ENCODE measurements at regions not wholly inside any gene's neighbourhood (a gene's known extent, or its start where the extent isn't known, plus 50 kb on each side); places are given as distances from the start of the nearest gene placed in this dataset.

- no peak for DNase-seq (ENCODE audit: low spot score)
- intact Hi-C loops (cut with DNase I) = loop anchor here in 1 of 2 donors (10.0 kb wide), 2 partner anchors 804 to 1064 kb away; no protein-coding TSS in a partner anchor
Measured at GRCh38 chr20:39890697-39891096, 798.3 kb downstream of the MAFB start.

- no peak for DNase-seq (ENCODE audit: low spot score)
- intact Hi-C loops (cut with DNase I) = loop anchor here in 1 of 2 donors (5.0 to 10.0 kb wide), 2 partner anchors 806 to 1069 kb away; no protein-coding TSS in a partner anchor
Measured at GRCh38 chr20:39888310-39888709, 800.7 kb downstream of the MAFB start.

GRCh38 chr20:39886650-39887190 is 802.3 kb downstream of the MAFB start:
- DNase-seq (ENCODE audit: low spot score) = no peak

GRCh38 chr20:39885975-39886649 is 802.9 kb downstream of the MAFB start:
- intact Hi-C loops (cut with DNase I) = loop anchor here in 1 of 2 donors (5.0 to 10.0 kb wide), 2 partner anchors 809 to 1071 kb away; no protein-coding TSS in a partner anchor
- peak; percentile 92 for DNase-seq (ENCODE audit: low spot score)

More at GRCh38 chr20:39886650-39887190, 802.3 kb downstream of the MAFB start:
- intact Hi-C loops (cut with DNase I) = loop anchor here in 1 of 2 donors (5.0 to 10.0 kb wide), 2 partner anchors 808 to 1071 kb away; no protein-coding TSS in a partner anchor

GRCh38 chr20:39882806-39883205 is 806.2 kb downstream of the MAFB start:
- no peak for DNase-seq (ENCODE audit: low spot score)
- intact Hi-C loops (cut with DNase I) = loop anchor here in 1 of 2 donors (10.0 kb wide), 1 partner anchor 812 kb away; no protein-coding TSS in a partner anchor

GRCh38 chr20:39880890-39881289 is 808.1 kb downstream of the MAFB start:
- no peak for DNase-seq (ENCODE audit: low spot score)
- intact Hi-C loops (cut with DNase I) = loop anchor here in 1 of 2 donors (10.0 kb wide), 1 partner anchor 814 kb away; no protein-coding TSS in a partner anchor

- intact Hi-C loops (cut with DNase I) = loop anchor here in 1 of 2 donors (2.0 to 10.0 kb wide), 2 partner anchors 52 to 614 kb away; no protein-coding TSS in a partner anchor
- DNase-seq (ENCODE audit: low spot score) = no peak
Measured at GRCh38 chr20:39879296-39879695, 809.7 kb downstream of the MAFB start.

GRCh38 chr20:39878809-39879208 is 810.2 kb downstream of the MAFB start:
- DNase-seq (ENCODE audit: low spot score) = no peak
- intact Hi-C loops (cut with DNase I) = loop anchor here in 1 of 2 donors (2.0 to 10.0 kb wide), 2 partner anchors 52 to 614 kb away; no protein-coding TSS in a partner anchor

GRCh38 chr20:39878320-39878719 is 810.7 kb downstream of the MAFB start:
- intact Hi-C loops (cut with DNase I) = loop anchor here in 1 of 2 donors (2.0 to 10.0 kb wide), 2 partner anchors 52 to 614 kb away; no protein-coding TSS in a partner anchor
- no peak for DNase-seq (ENCODE audit: low spot score)

GRCh38 chr20:39877788-39878187 is 811.2 kb downstream of the MAFB start:
- no peak for DNase-seq (ENCODE audit: low spot score)
- intact Hi-C loops (cut with DNase I) = loop anchor here in 1 of 2 donors (2.0 to 10.0 kb wide), 2 partner anchors 51 to 613 kb away; no protein-coding TSS in a partner anchor

- intact Hi-C loops (cut with DNase I) = loop anchor here in 1 of 2 donors (10.0 kb wide), 1 partner anchor 612 kb away; no protein-coding TSS in a partner anchor
- no peak for DNase-seq (ENCODE audit: low spot score)
Measured at GRCh38 chr20:39876976-39877635, 811.9 kb downstream of the MAFB start.

GRCh38 chr20:39875492-39876110 is 813.4 kb downstream of the MAFB start:
- no peak for DNase-seq (ENCODE audit: low spot score)
- intact Hi-C loops (cut with DNase I) = loop anchor here in 1 of 2 donors (10.0 kb wide), 1 partner anchor 611 kb away; no protein-coding TSS in a partner anchor

- intact Hi-C loops (cut with DNase I) = loop anchor here in 1 of 2 donors (10.0 kb wide), 1 partner anchor 609 kb away; no protein-coding TSS in a partner anchor
- peak; percentile 87 for DNase-seq (ENCODE audit: low spot score)
Measured at GRCh38 chr20:39874049-39874893, 814.8 kb downstream of the MAFB start.

GRCh38 chr20:39873286-39873685 is 815.8 kb downstream of the MAFB start:
- intact Hi-C loops (cut with DNase I) = loop anchor here in 1 of 2 donors (10.0 kb wide), 1 partner anchor 608 kb away; no protein-coding TSS in a partner anchor
- DNase-seq (ENCODE audit: low spot score) = no peak

- no peak for DNase-seq (ENCODE audit: low spot score)
- intact Hi-C loops (cut with DNase I) = loop anchor here in 1 of 2 donors (10.0 kb wide), 1 partner anchor 606 kb away; no protein-coding TSS in a partner anchor
Measured at GRCh38 chr20:39871013-39871412, 818.0 kb downstream of the MAFB start.

- DNase-seq (ENCODE audit: low spot score) = no peak
- intact Hi-C loops (cut with DNase I) = no loop called here
Measured at GRCh38 chr20:39865446-39865845, 823.6 kb downstream of the MAFB start.

GRCh38 chr20:39862470-39862891 is 826.6 kb downstream of the MAFB start:
- intact Hi-C loops (cut with DNase I) = no loop called here
- DNase-seq (ENCODE audit: low spot score) = no peak

GRCh38 chr20:39861381-39861780 is 827.7 kb downstream of the MAFB start:
- no peak for DNase-seq (ENCODE audit: low spot score)
- intact Hi-C loops (cut with DNase I) = no loop called here
